Smooth muscle cell (in vitro differentiated cells): ENCODE measurements at regions not wholly inside any gene's neighbourhood (a gene's known extent, or its start where the extent isn't known, plus 50 kb on each side); places are given as distances from the start of the nearest gene placed in this dataset.

Experiments used
- DNase-seq: peaks from one replicate; lab custom pipeline; 2025; ENCODE audit not compliant: unreplicated experiment; lab: John Stamatoyannopoulos, UW
- H2AFZ ChIP-seq: fragments of 200-600 bp; sonication (generic); 2 replicates; pipeline ENCODE4 v1.6.0; 2016; ENCODE audit warnings: antibody characterized with exemption, low read depth, mild to moderate bottlenecking
- H3F3A ChIP-seq: fragments of 200-600 bp; sonication (generic); 2 replicates; pipeline ENCODE4 v1.6.0; 2017; ENCODE audit warnings: antibody characterized with exemption, low read depth
- H3K27ac ChIP-seq: fragments of 200-600 bp; sonication (generic); 2 replicates; pipeline ENCODE4 v1.5.1; 2016; ENCODE audit warnings: low read depth, mild to moderate bottlenecking
- H3K27me3 ChIP-seq: fragments of 200-600 bp; sonication (generic); 2 replicates; pipeline ENCODE4 v1.6.1; 2016; ENCODE audit warnings: low read depth, mild to moderate bottlenecking
- H3K36me3 ChIP-seq: fragments of 200-600 bp; sonication (generic); 2 replicates; pipeline ENCODE4 v1.5.1; 2016; ENCODE audit warnings: low read depth
- H3K4me1 ChIP-seq: fragments of 200-600 bp; sonication (generic); 2 replicates; pipeline ENCODE4 v1.5.1; 2016; ENCODE audit warnings: low read depth
- H3K4me2 ChIP-seq: fragments of 200-600 bp; sonication (generic); 2 replicates; pipeline ENCODE4 v1.6.0; 2016; ENCODE audit warnings: mild to moderate bottlenecking
- H3K4me3 ChIP-seq: fragments of 200-600 bp; sonication (generic); 2 replicates; pipeline ENCODE4 v1.5.1; 2016; ENCODE audit warnings: mild to moderate bottlenecking
- H3K79me2 ChIP-seq: fragments of 200-600 bp; sonication (generic); 2 replicates; pipeline ENCODE4 v1.6.0; 2016; ENCODE audit warnings: low read depth, mild to moderate bottlenecking
- H3K9ac ChIP-seq: fragments of 200-600 bp; sonication (generic); 2 replicates; pipeline ENCODE4 v1.6.0; 2016; ENCODE audit warnings: low read depth
- H3K9me3 ChIP-seq: fragments of 200-600 bp; sonication (generic); replicated peaks from 2 replicates; pipeline ENCODE4 v1.5.1; 2016; ENCODE audit warnings: low read depth
- H4K20me1 ChIP-seq: fragments of 200-600 bp; sonication (generic); 2 replicates; pipeline ENCODE4 v1.6.0; 2016; ENCODE audit warnings: low read depth
- WGBS: methylation state at CpG from one replicate; pipeline ENCODE4 v1.1.7; 2016; ENCODE audit warnings: low lambda C conversion rate; 5-methylcytosine and 5-hydroxymethylcytosine counted together
- TF ChIP-seq, protein P1 (sequence below): fragments of 200-600 bp; sonication (generic); IDR thresholded peaks from 2 replicates; pipeline ENCODE4 v1.5.1; 2017; ENCODE audit warnings: borderline replicate concordance, mild to moderate bottlenecking, antibody characterized with exemption; ENCODE audit not compliant: insufficient read depth, poor library complexity, severe bottlenecking

DNA sequence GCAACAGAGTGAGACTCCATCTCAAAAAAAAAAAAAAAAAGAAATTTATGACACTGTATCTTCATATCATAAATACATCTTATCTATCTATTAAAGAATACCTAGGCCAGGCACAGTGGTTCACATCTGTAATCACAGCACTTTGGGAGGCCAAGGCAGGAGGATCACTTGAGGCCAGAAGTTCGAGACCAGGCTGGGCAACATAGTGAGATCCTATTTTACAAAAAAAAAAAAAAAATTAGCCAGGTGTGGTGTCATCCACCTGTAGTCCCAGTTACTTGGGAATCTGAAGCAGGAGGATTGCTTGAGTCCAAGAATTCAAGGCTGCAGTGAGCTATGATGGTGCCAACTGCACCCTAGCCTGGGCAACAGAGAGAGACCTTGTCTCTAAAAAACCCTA is 95.0 kb downstream of the HNRNPLL start:
- H3K9me3 ChIP-seq: no peaks in the 10 kb centered on the region
- TF ChIP-seq, protein P1, sequence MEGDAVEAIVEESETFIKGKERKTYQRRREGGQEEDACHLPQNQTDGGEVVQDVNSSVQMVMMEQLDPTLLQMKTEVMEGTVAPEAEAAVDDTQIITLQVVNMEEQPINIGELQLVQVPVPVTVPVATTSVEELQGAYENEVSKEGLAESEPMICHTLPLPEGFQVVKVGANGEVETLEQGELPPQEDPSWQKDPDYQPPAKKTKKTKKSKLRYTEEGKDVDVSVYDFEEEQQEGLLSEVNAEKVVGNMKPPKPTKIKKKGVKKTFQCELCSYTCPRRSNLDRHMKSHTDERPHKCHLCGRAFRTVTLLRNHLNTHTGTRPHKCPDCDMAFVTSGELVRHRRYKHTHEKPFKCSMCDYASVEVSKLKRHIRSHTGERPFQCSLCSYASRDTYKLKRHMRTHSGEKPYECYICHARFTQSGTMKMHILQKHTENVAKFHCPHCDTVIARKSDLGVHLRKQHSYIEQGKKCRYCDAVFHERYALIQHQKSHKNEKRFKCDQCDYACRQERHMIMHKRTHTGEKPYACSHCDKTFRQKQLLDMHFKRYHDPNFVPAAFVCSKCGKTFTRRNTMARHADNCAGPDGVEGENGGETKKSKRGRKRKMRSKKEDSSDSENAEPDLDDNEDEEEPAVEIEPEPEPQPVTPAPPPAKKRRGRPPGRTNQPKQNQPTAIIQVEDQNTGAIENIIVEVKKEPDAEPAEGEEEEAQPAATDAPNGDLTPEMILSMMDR: no peak
- H3K27me3 ChIP-seq: no peaks in the 10 kb centered on the region
- H3K79me2 ChIP-seq: no peaks in the 10 kb centered on the region
- no peaks in the 10 kb centered on the region for H3K4me1 ChIP-seq
- H3K36me3 ChIP-seq: no peaks in the 10 kb centered on the region
- no peak overlapping the region for H3K4me2 ChIP-seq
- no peak overlapping the region for H3K27ac ChIP-seq
- H3K4me3 ChIP-seq: no peak overlapping the region
- H3F3A ChIP-seq: peaks cover 4% of the 10 kb centered on the region
- DNase-seq: no peak
- H2AFZ ChIP-seq: no peak overlapping the region
- no peaks in the 10 kb centered on the region for H4K20me1 ChIP-seq
- no peak overlapping the region for H3K9ac ChIP-seq
- 96% methylated on average over 1 of the region's 1 CpG for WGBS

GRCh38 chr2:38505779-38506178 is 96.9 kb downstream of the HNRNPLL start:
- Histone ChIP-seq H4K20me1 (no peaks in the 10 kb centered on the region), H3K4me3 (no peak overlapping the region), H3F3A (peaks cover 4% of the 10 kb centered on the region), H3K9me3 (peaks cover 4% of the 10 kb centered on the region), H3K27ac (no peak overlapping the region), H3K79me2 (no peaks in the 10 kb centered on the region), H3K36me3 (no peaks in the 10 kb centered on the region), H3K27me3 (no peaks in the 10 kb centered on the region), H2AFZ (no peak overlapping the region), H3K4me2 (no peak overlapping the region), H3K9ac (no peak overlapping the region), H3K4me1 (no peaks in the 10 kb centered on the region)
- no peak for DNase-seq
- 4% methylated on average over 3 of the region's 3 CpGs for WGBS
- TF ChIP-seq, protein P1: no peak

DNA sequence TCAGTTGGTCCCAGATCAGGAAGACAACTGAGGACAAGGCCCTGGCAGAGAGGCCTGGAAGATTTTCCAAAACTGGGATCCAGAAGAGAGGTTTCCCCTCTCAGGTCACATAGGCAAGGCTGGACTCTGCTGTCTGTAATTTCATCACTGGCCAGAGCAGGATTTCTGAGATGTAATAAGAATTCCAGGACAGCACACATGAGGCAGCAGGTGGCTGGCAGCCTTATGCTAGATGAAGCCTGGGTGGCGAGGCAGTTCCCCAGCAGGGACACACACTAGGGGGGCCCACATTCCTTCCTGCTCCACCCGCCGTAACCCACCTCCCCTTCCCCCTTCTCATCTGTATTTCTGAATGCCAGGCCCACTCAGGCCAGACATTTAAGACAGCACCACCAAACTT is 98.6 kb downstream of the HNRNPLL start:
- Histone ChIP-seq H3K9ac (no peak overlapping the region), H3K27ac (no peak overlapping the region), H3F3A (peaks cover 4% of the 10 kb centered on the region), H2AFZ (no peak overlapping the region), H3K4me1 (no peaks in the 10 kb centered on the region), H3K4me3 (no peak overlapping the region), H3K79me2 (no peaks in the 10 kb centered on the region), H3K9me3 (peaks cover 4% of the 10 kb centered on the region), H3K4me2 (no peak overlapping the region), H3K36me3 (no peaks in the 10 kb centered on the region), H3K27me3 (no peaks in the 10 kb centered on the region), H4K20me1 (no peaks in the 10 kb centered on the region)
- TF ChIP-seq, protein P1: no peak
- 79% methylated on average over 3 of the region's 3 CpGs for WGBS
- no peak for DNase-seq

- Histone ChIP-seq H3K27me3 (no peaks in the 10 kb centered on the region), H3K9ac (no peak overlapping the region), H3K4me2 (no peak overlapping the region), H3K36me3 (no peaks in the 10 kb centered on the region), H3K9me3 (peaks cover 4% of the 10 kb centered on the region), H3K4me3 (no peak overlapping the region), H3K79me2 (no peaks in the 10 kb centered on the region), H4K20me1 (no peaks in the 10 kb centered on the region), H3F3A (peaks cover 4% of the 10 kb centered on the region), H2AFZ (no peak overlapping the region), H3K4me1 (no peaks in the 10 kb centered on the region), H3K27ac (no peak overlapping the region)
- no peak for DNase-seq
- 95% methylated on average over 1 of the region's 1 CpG for WGBS
- TF ChIP-seq, protein P1: no peak
Measured at GRCh38 chr2:38502107-38502506, 100.6 kb downstream of the HNRNPLL start.
